ENCODE measurements at regions not wholly inside any gene's neighbourhood (a gene's known extent, or its start where the extent isn't known, plus 50 kb on each side); places are given as distances from the start of the nearest gene placed in this dataset.

GRCh38 chr13:80656512-80656904, 315.6 kb upstream of the SPRY2 start:
- Histone ChIP-seq H3K4me1 (ENCODE audit: control insufficient read depth in 2 of 2, insufficient read depth in 2 of 2, low read length in 2 of 2) (no peaks in the 10 kb centered on the region), H3K27me3 (replicated peaks in 1 of 4; ENCODE audit: control extremely low read depth in 1 of 4, control insufficient read depth in 3 of 4, insufficient read depth in 4 of 4, low read length in 3 of 4) (no peaks in the 10 kb centered on the region), H3K9me3 (ENCODE audit: control extremely low read depth in 1 of 3, control insufficient read depth in 2 of 3, insufficient read depth in 1 of 3, low read length in 2 of 3) (peaks cover 0 to 18% (median 2%) of the 10 kb centered on the region in 3 donors), H3K79me2 (ENCODE audit: control insufficient read depth, insufficient read depth, low read length) (no peaks in the 10 kb centered on the region), H3K4me2 (replicated peaks; ENCODE audit: low read depth, low read length, poor library complexity, severe bottlenecking) (no peak overlapping the region), H3K36me3 (replicated peaks in 1 of 2; ENCODE audit: control extremely low read depth in 1 of 2, control insufficient read depth in 1 of 2, extremely low read depth in 1 of 2, insufficient read depth in 2 of 2, low read length in 1 of 2) (no peaks in the 10 kb centered on the region), H2AFZ (ENCODE audit: insufficient read depth, low read depth, low read length, poor library complexity, severe bottlenecking) (no peak overlapping the region), H4K20me1 (ENCODE audit: control insufficient read depth, insufficient read depth, low read length, poor library complexity, severe bottlenecking) (no peaks in the 10 kb centered on the region), H3K4me3 (ENCODE audit: control extremely low read depth in 1 of 5, extremely low read depth in 1 of 5, insufficient read depth in 1 of 5, low read depth in 2 of 5, low read length in 4 of 5) (no peak overlapping the region), H3K9ac (ENCODE audit: low read length) (no peak overlapping the region), H3K27ac (ENCODE audit: low read length in 2 of 2) (no peak overlapping the region)
- H3K27ac Mint-ChIP-seq = no peak overlapping the region
- H3K9me3 Mint-ChIP-seq (ENCODE audit: insufficient read depth) = peaks cover 7% of the 10 kb centered on the region
- CTCF ChIA-PET = no interaction called here
- TF ChIP-seq EZH2 (IDR thresholded peaks at IDR 0.05; ENCODE audit: borderline replicate concordance, insufficient read depth, low read depth, low read length, poor library complexity, severe bottlenecking) = no peak
- TF ChIP-seq, protein P1, sequence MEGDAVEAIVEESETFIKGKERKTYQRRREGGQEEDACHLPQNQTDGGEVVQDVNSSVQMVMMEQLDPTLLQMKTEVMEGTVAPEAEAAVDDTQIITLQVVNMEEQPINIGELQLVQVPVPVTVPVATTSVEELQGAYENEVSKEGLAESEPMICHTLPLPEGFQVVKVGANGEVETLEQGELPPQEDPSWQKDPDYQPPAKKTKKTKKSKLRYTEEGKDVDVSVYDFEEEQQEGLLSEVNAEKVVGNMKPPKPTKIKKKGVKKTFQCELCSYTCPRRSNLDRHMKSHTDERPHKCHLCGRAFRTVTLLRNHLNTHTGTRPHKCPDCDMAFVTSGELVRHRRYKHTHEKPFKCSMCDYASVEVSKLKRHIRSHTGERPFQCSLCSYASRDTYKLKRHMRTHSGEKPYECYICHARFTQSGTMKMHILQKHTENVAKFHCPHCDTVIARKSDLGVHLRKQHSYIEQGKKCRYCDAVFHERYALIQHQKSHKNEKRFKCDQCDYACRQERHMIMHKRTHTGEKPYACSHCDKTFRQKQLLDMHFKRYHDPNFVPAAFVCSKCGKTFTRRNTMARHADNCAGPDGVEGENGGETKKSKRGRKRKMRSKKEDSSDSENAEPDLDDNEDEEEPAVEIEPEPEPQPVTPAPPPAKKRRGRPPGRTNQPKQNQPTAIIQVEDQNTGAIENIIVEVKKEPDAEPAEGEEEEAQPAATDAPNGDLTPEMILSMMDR (IDR thresholded peaks at IDR 0.05) = no peak
- ATAC-seq (ENCODE audit: low read depth) (no peak), DNase-seq (no peak)
- WGBS (ENCODE audit: insufficient coverage) = no CpG with 5 or more reads among the region's 2 CpGs
- POLR2A ChIA-PET = no interaction called here
- H3K27me3 Mint-ChIP-seq = peaks cover 3% of the 10 kb centered on the region
- intact Hi-C loops (cut with micrococcal nuclease) = no loop called here
- H3K4me3 Mint-ChIP-seq = no peak overlapping the region
- H3K4me1 Mint-ChIP-seq = peaks cover 2% of the 10 kb centered on the region

DNA sequence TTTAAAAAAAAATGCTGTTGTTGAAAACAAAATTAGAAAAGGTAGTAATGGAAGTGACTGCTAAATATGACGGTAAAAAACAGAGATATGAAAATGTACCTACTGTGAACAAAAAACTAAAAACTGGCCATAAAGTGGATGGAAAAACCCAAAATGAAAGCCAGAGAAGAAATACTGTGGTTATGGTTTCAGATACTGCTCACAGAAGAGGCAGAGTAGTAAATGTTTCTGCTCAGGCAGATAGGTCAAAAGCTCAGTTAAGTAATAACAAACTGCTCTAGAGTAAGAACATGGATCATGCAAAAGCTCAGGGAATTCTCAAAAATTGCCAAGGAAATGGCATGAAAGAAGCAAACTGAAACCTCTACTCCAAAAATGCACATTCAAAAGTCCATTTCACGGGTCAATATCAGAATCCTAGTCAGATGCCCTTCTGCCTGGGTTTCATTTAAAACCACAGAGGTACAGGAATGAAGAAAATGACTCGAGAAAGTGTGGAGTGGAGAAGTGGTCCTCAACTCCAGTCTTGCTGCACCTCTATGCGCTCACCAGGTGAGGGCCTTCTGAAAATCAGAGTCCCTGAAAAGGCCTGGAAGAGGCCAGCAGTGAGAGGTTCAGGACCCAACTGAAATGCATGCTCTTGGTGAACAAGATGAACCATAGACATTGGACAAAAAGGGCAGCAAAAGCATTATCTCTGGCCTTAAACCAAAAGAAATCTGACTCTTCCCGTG, 315.0 kb upstream of the SPRY2 start:
- Mint-ChIP-seq H3K27me3 (peaks cover 3% of the 10 kb centered on the region), H3K4me3 (no peak overlapping the region)
- POLR2A ChIA-PET = no interaction called here

More for the DNA sequence above, 315.0 kb upstream of the SPRY2 start:
- Histone ChIP-seq H3K4me3 (ENCODE audit: control extremely low read depth in 1 of 5, extremely low read depth in 1 of 5, insufficient read depth in 1 of 5, low read depth in 2 of 5, low read length in 4 of 5) (no peak overlapping the region), H3K4me1 (ENCODE audit: control insufficient read depth in 2 of 2, insufficient read depth in 2 of 2, low read length in 2 of 2) (no peaks in the 10 kb centered on the region), H3K9me3 (ENCODE audit: control extremely low read depth in 1 of 3, control insufficient read depth in 2 of 3, insufficient read depth in 1 of 3, low read length in 2 of 3) (peaks cover 0 to 18% (median 2%) of the 10 kb centered on the region in 3 donors), H4K20me1 (ENCODE audit: control insufficient read depth, insufficient read depth, low read length, poor library complexity, severe bottlenecking) (no peaks in the 10 kb centered on the region), H3K36me3 (replicated peaks in 1 of 2; ENCODE audit: control extremely low read depth in 1 of 2, control insufficient read depth in 1 of 2, extremely low read depth in 1 of 2, insufficient read depth in 2 of 2, low read length in 1 of 2) (no peaks in the 10 kb centered on the region), H3K27me3 (replicated peaks in 1 of 4; ENCODE audit: control extremely low read depth in 1 of 4, control insufficient read depth in 3 of 4, insufficient read depth in 4 of 4, low read length in 3 of 4) (no peaks in the 10 kb centered on the region), H3K27ac (ENCODE audit: low read length in 2 of 2) (no peak overlapping the region), H3K4me2 (replicated peaks; ENCODE audit: low read depth, low read length, poor library complexity, severe bottlenecking) (no peak overlapping the region), H3K79me2 (ENCODE audit: control insufficient read depth, insufficient read depth, low read length) (no peaks in the 10 kb centered on the region), H3K9ac (ENCODE audit: low read length) (no peak overlapping the region), H2AFZ (ENCODE audit: insufficient read depth, low read depth, low read length, poor library complexity, severe bottlenecking) (no peak overlapping the region)
- CTCF ChIA-PET = no interaction called here
- intact Hi-C loops (cut with micrococcal nuclease) = no loop called here
- DNase-seq (no peak), ATAC-seq (ENCODE audit: low read depth) (no peak)
- H3K9me3 Mint-ChIP-seq (ENCODE audit: insufficient read depth) = peaks cover 5% of the 10 kb centered on the region
- H3K27ac Mint-ChIP-seq = no peak overlapping the region
- TF ChIP-seq, protein P1 (IDR thresholded peaks at IDR 0.05) = no peak
- no peak for TF ChIP-seq EZH2 (IDR thresholded peaks at IDR 0.05; ENCODE audit: borderline replicate concordance, insufficient read depth, low read depth, low read length, poor library complexity, severe bottlenecking)
- WGBS (ENCODE audit: insufficient coverage) = 94% methylated on average over 2 of the region's 5 CpGs
- H3K4me1 Mint-ChIP-seq = peaks cover 2% of the 10 kb centered on the region
